IMR-90 (cell line): ENCODE measurements at regions not wholly inside any gene's neighbourhood (a gene's known extent, or its start where the extent isn't known, plus 50 kb on each side); places are given as distances from the start of the nearest gene placed in this dataset.

ENCODE experiments used
- ATAC-seq: fragments of 200-7000 bp; cut with Tn5 transposase; 2 replicates; pipeline ENCODE4 v1.9.1; 2020; ENCODE audit warnings: low read depth, mild to moderate bottlenecking, moderate library complexity
- BruUV-seq: library from RNA; stranded (reverse); fragments of 400-500 nt; replicated peaks from 2 replicates; lab custom pipeline; 2021; lab: Mats Ljungman, UMichigan
- CTCF ChIA-PET: fragments of 300-600 bp; formaldehyde crosslinking; extraction: SDS; loops from one replicate; lab custom pipeline; 2021; ENCODE audit warnings: antibody characterized with exemption; lab: Yijun Ruan, JAX
- POLR2A ChIA-PET: fragments of 300-600 bp; sonication (Branson Sonifier 250); formaldehyde crosslinking; loops from one replicate; lab custom pipeline; 2022; ENCODE audit warnings: antibody characterized with exemption; ENCODE audit not compliant: unreplicated experiment; lab: Charles Lee
- DNase-seq: peaks from one replicate; pipeline ENCODE4 v3.0.0; 2013
- H2AFZ ChIP-seq: replicated peaks from 2 replicates; pipeline ENCODE3; 2013; ENCODE audit warnings: low read length, mild to moderate bottlenecking; ENCODE audit not compliant: poor library complexity
- H2AK5ac ChIP-seq: 2 replicates; pipeline ENCODE4 v1.6.1; 2013; ENCODE audit warnings: low read depth, low read length, inconsistent platforms
- H2AK9ac ChIP-seq: replicated peaks from 2 replicates; pipeline ENCODE3; 2013; ENCODE audit warnings: mild to moderate bottlenecking, low read depth, low read length, moderate library complexity; ENCODE audit not compliant: poor library complexity
- H2BK120ac ChIP-seq: 2 replicates; pipeline ENCODE4 v1.6.1; 2013; ENCODE audit warnings: low read depth, low read length, inconsistent platforms
- H2BK15ac ChIP-seq: 3 replicates; pipeline ENCODE4 v1.6.1; 2013; ENCODE audit warnings: low read depth, low read length, inconsistent platforms
- H2BK20ac ChIP-seq: 2 replicates; pipeline ENCODE4 v1.6.1; 2013; ENCODE audit warnings: low read depth, mild to moderate bottlenecking, inconsistent platforms, low read length, moderate library complexity
- H2BK5ac ChIP-seq: 2 replicates; pipeline ENCODE4 v1.6.1; 2013; ENCODE audit warnings: mild to moderate bottlenecking, low read depth, low read length, inconsistent platforms; ENCODE audit not compliant: poor library complexity, severe bottlenecking
- H3K14ac ChIP-seq: replicated peaks from 2 replicates; pipeline ENCODE4 v1.6.1; 2013; ENCODE audit warnings: low read depth, low read length, inconsistent platforms
- H3K18ac ChIP-seq: 2 replicates; pipeline ENCODE4 v1.6.1; 2013; ENCODE audit warnings: low read depth, low read length, control low read depth
- H3K23ac ChIP-seq: 2 replicates; pipeline ENCODE4 v1.6.1; 2013; ENCODE audit warnings: low read depth, low read length, inconsistent platforms
- H3K27ac ChIP-seq: 2 replicates; pipeline ENCODE4 v1.5.1; 2013; ENCODE audit warnings: mild to moderate bottlenecking, control low read depth, low read length; ENCODE audit not compliant: insufficient read depth
- H3K27me3 ChIP-seq: 2 replicates; pipeline ENCODE4 v1.6.1; 2013; ENCODE audit warnings: low read length; ENCODE audit not compliant: control insufficient read depth, insufficient read depth
- H3K36me3 ChIP-seq: 2 replicates; pipeline ENCODE4 v1.6.1; 2013; ENCODE audit warnings: low read length, mixed read lengths; ENCODE audit not compliant: control insufficient read depth, insufficient read depth
- H3K4ac ChIP-seq: 2 replicates; pipeline ENCODE4 v1.6.1; 2013; ENCODE audit warnings: low read depth, low read length, inconsistent platforms
- H3K4me1 ChIP-seq: 2 replicates; pipeline ENCODE4 v1.6.1; 2013; ENCODE audit warnings: low read length, mixed read lengths; ENCODE audit not compliant: control insufficient read depth, insufficient read depth
- H3K4me2 ChIP-seq: 2 replicates; pipeline ENCODE4 v1.6.1; 2013; ENCODE audit warnings: low read depth, mild to moderate bottlenecking, control low read depth, low read length, moderate library complexity
- H3K4me3 ChIP-seq: 2 replicates; pipeline ENCODE4 v1.5.1; 2013; ENCODE audit warnings: low read depth, mild to moderate bottlenecking, control low read depth, low read length, moderate library complexity; ENCODE audit not compliant: insufficient read depth
- H3K56ac ChIP-seq: 2 replicates; pipeline ENCODE4 v1.6.1; 2013; ENCODE audit warnings: low read length, inconsistent platforms; ENCODE audit not compliant: insufficient read depth; ENCODE audit errors: extremely low read depth
- H3K79me1 ChIP-seq, 2 experiments: 2 replicates each; pipeline ENCODE4 v1.6.1; 2013; ENCODE audit warnings: low read length in 2 of 2, inconsistent platforms in 1 of 2, low read depth in 1 of 2
- H3K9ac ChIP-seq: 2 replicates; pipeline ENCODE4 v1.6.1; 2013; ENCODE audit warnings: low read depth, low read length, control low read depth
- H3K9me1 ChIP-seq: 2 replicates; pipeline ENCODE4 v1.6.1; 2013; ENCODE audit warnings: low read length, inconsistent platforms; ENCODE audit not compliant: insufficient read depth
- H3K9me3 ChIP-seq: 2 replicates; pipeline ENCODE4 v1.6.1; 2013; ENCODE audit warnings: low read length; ENCODE audit not compliant: control insufficient read depth, insufficient read depth
- H4K20me1 ChIP-seq: 2 replicates; pipeline ENCODE4 v1.6.1; 2013; ENCODE audit warnings: low read length, inconsistent platforms; ENCODE audit not compliant: insufficient read depth
- H4K5ac ChIP-seq: 2 replicates; pipeline ENCODE4 v1.6.1; 2013; ENCODE audit warnings: mild to moderate bottlenecking, low read depth, low read length, control low read depth
- H4K8ac ChIP-seq, 2 experiments: 2 replicates each; pipeline ENCODE4 v1.6.1; 2013; ENCODE audit warnings: low read depth in 2 of 2, low read length in 2 of 2, control low read depth in 1 of 2, inconsistent platforms in 1 of 2
- H4K91ac ChIP-seq: 2 replicates; pipeline ENCODE4 v1.6.1; 2013; ENCODE audit warnings: low read depth, low read length, inconsistent platforms; ENCODE audit not compliant: insufficient read depth
- BHLHE40 ChIP-seq: fragments of 150-350 bp; IDR thresholded peaks from 2 replicates; pipeline ENCODE4 v1.6.1; 2016; ENCODE audit warnings: mild to moderate bottlenecking, low read depth, low read length
- CEBPB ChIP-seq: IDR thresholded peaks from 2 replicates; pipeline ENCODE4 v1.6.1; 2012; ENCODE audit warnings: low read depth, low read length, improper control_type of control experiment
- CHD1 ChIP-seq: IDR thresholded peaks from 2 replicates; pipeline ENCODE4 v1.6.1; 2012; ENCODE audit warnings: low read depth, low read length, improper control_type of control experiment
- CTCF ChIP-seq: conservative IDR thresholded peaks from 2 replicates; pipeline ENCODE4 v1.5.1; 2012; ENCODE audit warnings: mild to moderate bottlenecking, low read depth, low read length, improper control_type of control experiment
- ELK1 ChIP-seq: fragments of 150-350 bp; IDR thresholded peaks from 2 replicates; pipeline ENCODE4 v1.6.1; 2016; ENCODE audit warnings: low read depth, mild to moderate bottlenecking, low read length, moderate library complexity, borderline replicate concordance
- FOS ChIP-seq: fragments of 150-350 bp; IDR thresholded peaks from 2 replicates; pipeline ENCODE4 v1.6.1; 2016; ENCODE audit warnings: low read depth, low read length
- MAFK ChIP-seq: IDR thresholded peaks from 2 replicates; pipeline ENCODE4 v1.6.1; 2012; ENCODE audit warnings: low read depth, low read length, improper control_type of control experiment
- MAZ ChIP-seq: IDR thresholded peaks from 2 replicates; pipeline ENCODE4 v1.6.1; 2012; ENCODE audit warnings: low read depth, mild to moderate bottlenecking, low read length, improper control_type of control experiment, moderate library complexity, borderline replicate concordance
- NFE2L2 ChIP-seq: fragments of 150-350 bp; IDR thresholded peaks from 2 replicates; pipeline ENCODE4 v1.6.1; 2016; ENCODE audit warnings: low read depth, mild to moderate bottlenecking, low read length
- POLR2A ChIP-seq: IDR thresholded peaks from 2 replicates; pipeline ENCODE4 v1.6.1; 2012; ENCODE audit warnings: mild to moderate bottlenecking, low read depth, low read length
- RAD21 ChIP-seq: IDR thresholded peaks from 2 replicates; pipeline ENCODE4 v1.6.1; 2012; ENCODE audit warnings: low read length, improper control_type of control experiment
- RCOR1 ChIP-seq: IDR thresholded peaks from 2 replicates; pipeline ENCODE4 v1.6.1; 2012; ENCODE audit warnings: mild to moderate bottlenecking, low read length, improper control_type of control experiment; ENCODE audit not compliant: insufficient replicate concordance
- RFX5 ChIP-seq: IDR thresholded peaks from 2 replicates; pipeline ENCODE4 v1.8.0; 2012; ENCODE audit warnings: low read depth, mild to moderate bottlenecking, low read length, moderate library complexity
- SMC3 ChIP-seq: fragments of 150-350 bp; IDR thresholded peaks from 2 replicates; pipeline ENCODE4 v1.6.1; 2016; ENCODE audit warnings: low read depth, mild to moderate bottlenecking, antibody characterized with exemption, low read length, moderate library complexity
- USF2 ChIP-seq: fragments of 150-350 bp; IDR thresholded peaks from 2 replicates; pipeline ENCODE4 v1.6.1; 2017; ENCODE audit warnings: mild to moderate bottlenecking, antibody characterized with exemption, low read length, low read depth
- WGBS, 2 experiments: methylation state at CpG; one replicate each; pipeline versions ENCODE4 v1.1.5 to v1.1.7; 2013; ENCODE audit warnings: missing lambda C conversion rate in 2 of 2; ENCODE audit not compliant: insufficient read length in 1 of 2; ENCODE audit errors: extremely low coverage in 2 of 2; 5-methylcytosine and 5-hydroxymethylcytosine counted together
- dilution Hi-C: fragments of 300-500 bp; cut with HindIII; formaldehyde crosslinking; loops from one replicate; pipeline ENCODE4 v1.14.3; 2018; ENCODE audit warnings: low sequenced_read_pairs; ENCODE audit not compliant: unreplicated experiment
- in situ Hi-C: fragments of 300-500 bp; cut with MboI; formaldehyde crosslinking; loops from 3 replicates; pipeline ENCODE4 v1.14.3; 2019; ENCODE audit warnings: low sequenced_read_pairs, inconsistent platforms, mixed read lengths
- intact Hi-C: fragments of 100-400 bp; cut with micrococcal nuclease; formaldehyde crosslinking; loops from 2 replicates; pipeline ENCODE4 v1.10.0; 2022

- dilution Hi-C loops (no loop called here), in situ Hi-C loops (no loop called here), intact Hi-C loops (no loop called here)
- H2BK5ac ChIP-seq: no peak overlapping the region
- ChIA-PET CTCF (no interaction called here), POLR2A (no interaction called here)
- H3K79me1 ChIP-seq: no peaks in the 10 kb centered on the region
- H3K4ac ChIP-seq: no peak overlapping the region
- no peak overlapping the region for H3K14ac ChIP-seq
- no peak overlapping the region for H3K4me2 ChIP-seq
- no peak overlapping the region for H3K56ac ChIP-seq
- DNase-seq: no peak
- H3K9ac ChIP-seq: no peak overlapping the region
- no peak overlapping the region for H2AK9ac ChIP-seq
- no TSS peak for BruUV-seq
- no peaks in the 10 kb centered on the region for H4K20me1 ChIP-seq
- H3K36me3 ChIP-seq: no peaks in the 10 kb centered on the region
- H3K27ac ChIP-seq: no peak overlapping the region
- no peak overlapping the region for H3K4me3 ChIP-seq
- ATAC-seq: no peak
- no peak overlapping the region for H4K91ac ChIP-seq
- no peak overlapping the region for H2AFZ ChIP-seq
- no peak overlapping the region for H2BK20ac ChIP-seq
- no peak overlapping the region for H4K8ac ChIP-seq
- no CpG with 5 or more reads among the region's 3 CpGs for WGBS, 2 experiments
- no peak overlapping the region for H4K5ac ChIP-seq
- no peak overlapping the region for H3K18ac ChIP-seq
- H3K9me3 ChIP-seq: no peaks in the 10 kb centered on the region
- no peak overlapping the region for H2AK5ac ChIP-seq
- H3K9me1 ChIP-seq: 0 out of 2 replicates have a peak, but pooled peaks cover 3% of the 10 kb centered on the region
- H3K4me1 ChIP-seq: peaks cover 3% of the 10 kb centered on the region
- no peak overlapping the region for H2BK120ac ChIP-seq
- TF ChIP-seq MAZ (no peak), POLR2A (no peak), ELK1 (no peak), RAD21 (no peak), SMC3 (no peak), NFE2L2 (no peak), RCOR1 (no peak), CHD1 (no peak), USF2 (no peak), MAFK (no peak), CEBPB (no peak), CTCF (no peak), BHLHE40 (no peak), RFX5 (no peak), FOS (no peak)
- H3K23ac ChIP-seq: no peak overlapping the region
- no peak overlapping the region for H2BK15ac ChIP-seq
- H3K27me3 ChIP-seq: no peaks in the 10 kb centered on the region; the same call in 1 of the 2 replicates
These were observed 87.5 kb upstream of the MITF start for GRCh38 chr3:69651765-69652164.
